TTC549 (cell line): ENCODE measurements at regions not wholly inside any gene's neighbourhood (a gene's known extent, or its start where the extent isn't known, plus 50 kb on each side); places are given as distances from the start of the nearest gene placed in this dataset.
"Not testable (repeated sequence)": the region's sequence is repeated elsewhere in the genome, so short reads cannot be mapped to it uniquely, and the experiment has no call there.

ENCODE experiments used
- FAIRE-seq: peaks from 2 replicates; lab custom pipeline; 2012; peaks lifted over from hg19 to GRCh38; lab: Jason Lieb, UNC

GRCh38 chr6:147674099-147674498, 165.6 kb downstream of the SAMD5 start:
- no peak for FAIRE-seq

- FAIRE-seq, result no peak
These were observed 166.3 kb downstream of the SAMD5 start for GRCh38 chr6:147674794-147675193.

GRCh38 chr6:147675281-147675680, 166.8 kb downstream of the SAMD5 start:
- FAIRE-seq, result no peak

- FAIRE-seq, result no peak
These were observed 168.2 kb downstream of the SAMD5 start for GRCh38 chr6:147676495-147677199.

GRCh38 chr6:147677647-147678046, 169.2 kb downstream of the SAMD5 start:
- no peak for FAIRE-seq

- no peak for FAIRE-seq
These were observed 169.8 kb downstream of the SAMD5 start for GRCh38 chr6:147678253-147678652.

- FAIRE-seq, result no peak
These were observed 176.4 kb downstream of the SAMD5 start for GRCh38 chr6:147684906-147685305.

- FAIRE-seq, result no peak
These were observed 180.9 kb downstream of the SAMD5 start for GRCh38 chr6:147689398-147689797.

- no peak for FAIRE-seq
These were observed 183.0 kb downstream of the SAMD5 start for GRCh38 chr6:147691446-147691845.

- no peak for FAIRE-seq
These were observed 184.7 kb downstream of the SAMD5 start for GRCh38 chr6:147693181-147693580.

- not testable (repeated sequence) for FAIRE-seq
These were observed 186.1 kb downstream of the SAMD5 start for GRCh38 chr6:147694556-147694955.

- no peak for FAIRE-seq
These were observed 187.3 kb downstream of the SAMD5 start for GRCh38 chr6:147695819-147696218.

- FAIRE-seq, result no peak
These were observed 190.7 kb downstream of the SAMD5 start for GRCh38 chr6:147699140-147699539.

GRCh38 chr6:147699637-147700036, 191.1 kb downstream of the SAMD5 start:
- FAIRE-seq, result no peak

GRCh38 chr6:147700436-147701209, 192.1 kb downstream of the SAMD5 start:
- FAIRE-seq, result no peak

- FAIRE-seq, result no peak
These were observed 196.2 kb downstream of the SAMD5 start for GRCh38 chr6:147704691-147705090.

GRCh38 chr6:147707524-147707923, 199.0 kb downstream of the SAMD5 start:
- FAIRE-seq, result no peak

- FAIRE-seq, result no peak
These were observed 199.7 kb downstream of the SAMD5 start for GRCh38 chr6:147708170-147708569.

- FAIRE-seq, result no peak
These were observed 201.1 kb downstream of the SAMD5 start for GRCh38 chr6:147709396-147710272.

- no peak for FAIRE-seq
These were observed 202.4 kb downstream of the SAMD5 start for GRCh38 chr6:147710890-147711289.

- FAIRE-seq, result no peak
These were observed 203.0 kb downstream of the SAMD5 start for GRCh38 chr6:147711476-147711875.

GRCh38 chr6:147712841-147713240, 204.4 kb downstream of the SAMD5 start:
- FAIRE-seq, result no peak

- no peak for FAIRE-seq
These were observed 206.5 kb downstream of the SAMD5 start for GRCh38 chr6:147715035-147715434.
